Upper lobe of left lung (tissue), 6 donors: ENCODE measurements at regions not wholly inside any gene's neighbourhood (a gene's known extent, or its start where the extent isn't known, plus 50 kb on each side); places are given as distances from the start of the nearest gene placed in this dataset.

ENCODE experiments used
- ATAC-seq, 2 donors: fragments of 200-7000 bp; cut with Tn5 transposase; one replicate each; pipeline ENCODE4 v1.9.1; 2022; ENCODE audit warnings: mild to moderate bottlenecking in 2 of 2, moderate library complexity in 2 of 2; ENCODE audit not compliant: low FRiP score in 2 of 2
- DNase-seq, 2 donors: peaks; one replicate each; pipeline ENCODE4 v3.0.0-alpha.2; 2019 to 2020
- H3K27ac ChIP-seq, 4 donors: fragments of 200-600 bp; sonication (generic); one replicate each; pipeline ENCODE4 v1.5.1; 2016 to 2019
- H3K27me3 ChIP-seq, 4 donors: fragments of 200-600 bp; sonication (generic); one replicate each; pipeline ENCODE4 v1.5.1; 2017 to 2019
- H3K36me3 ChIP-seq, 4 donors: fragments of 200-600 bp; sonication (generic); one replicate each; pipeline ENCODE4 v1.5.1; 2016 to 2019
- H3K4me1 ChIP-seq, 4 donors: fragments of 200-600 bp; sonication (generic); one replicate each; pipeline ENCODE4 v1.5.1; 2018 to 2019
- H3K4me3 ChIP-seq, 4 donors: fragments of 200-600 bp; sonication (generic); one replicate each; pipeline ENCODE4 v1.5.1; 2017 to 2019; ENCODE audit warnings: mild to moderate bottlenecking in 2 of 4, moderate library complexity in 1 of 4
- H3K9me3 ChIP-seq, 4 donors: fragments of 200-600 bp; sonication (generic); one replicate each; pipeline ENCODE4 v1.5.1; 2018 to 2019
- EP300 ChIP-seq, 4 donors: sonication (generic); formaldehyde crosslinking; IDR thresholded peaks; one replicate each; pipeline ENCODE4 v1.5.1; 2017; ENCODE audit warnings: antibody characterized with exemption in 4 of 4, control low read depth in 2 of 4
- POLR2A ChIP-seq, 4 donors: fragments of 450-650 bp; IDR thresholded peaks; one replicate each; pipeline ENCODE4 v1.5.1; 2016 to 2017; ENCODE audit warnings: antibody characterized with exemption in 4 of 4, mild to moderate bottlenecking in 2 of 4
- POLR2AphosphoS5 ChIP-seq, 2 donors: sonication (generic); formaldehyde crosslinking; IDR thresholded peaks; one replicate each; pipeline ENCODE4 v1.5.1; 2017; ENCODE audit warnings: antibody characterized with exemption in 2 of 2
- WGBS, 2 donors: methylation state at CpG; one replicate each; pipeline ENCODE4 v1.1.5; 2017 to 2018; 5-methylcytosine and 5-hydroxymethylcytosine counted together
- TF ChIP-seq, protein P1 (sequence below), 6 experiments: fragments of 450-650 bp in 4 of 6; fragments of 200-600 bp in 2 of 6; sonication (generic) in 2 of 6; IDR thresholded peaks; one replicate each; pipeline ENCODE4 v1.5.1; 2016 to 2019; ENCODE audit warnings: antibody characterized with exemption in 6 of 6
- donor health status: DM: no; HTN: no; CAD: no; lungs with moderate emphysema.
- donor health status: DM: no; HTN: yes; CAD: no; lungs with severe emphysema.

DNA sequence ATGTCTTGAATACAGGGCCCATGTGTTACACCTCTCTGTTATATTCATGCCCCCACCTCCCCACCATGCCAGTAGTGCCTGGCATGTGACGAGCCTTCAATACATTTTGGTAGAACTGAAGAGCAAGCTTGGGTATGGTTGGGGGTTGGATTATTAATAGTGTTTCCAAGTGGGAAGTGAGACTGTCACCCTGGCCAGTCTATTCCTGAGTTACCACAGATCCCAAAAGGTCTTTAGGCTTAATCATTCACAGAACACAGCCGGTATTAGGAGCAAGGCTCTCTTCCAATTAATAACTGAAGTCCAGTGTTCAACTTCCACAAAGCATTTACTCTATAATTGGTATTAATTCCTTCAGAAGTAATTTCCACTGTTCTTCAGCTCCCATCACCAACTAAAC is 231.9 kb upstream of the LRTM1 start:
- H3K9me3 ChIP-seq, result no peaks in the 10 kb centered on the region
- H3K36me3 ChIP-seq, result no peaks in the 10 kb centered on the region
- 85 to 94% methylated on average over 2 of the region's 2 CpGs for WGBS, 2 donors
- ATAC-seq (no peak), DNase-seq (no peak)
- no peak overlapping the region for H3K27ac ChIP-seq
- H3K4me3 ChIP-seq, result no peak overlapping the region
- no peaks in the 10 kb centered on the region for H3K4me1 ChIP-seq
- no peak for TF ChIP-seq EP300 (IDR thresholded peaks at IDR 0.05)
- TF ChIP-seq POLR2AphosphoS5 (IDR thresholded peaks at IDR 0.05), result no peak
- no peak for TF ChIP-seq POLR2A (IDR thresholded peaks at IDR 0.05)
- TF ChIP-seq, protein P1, sequence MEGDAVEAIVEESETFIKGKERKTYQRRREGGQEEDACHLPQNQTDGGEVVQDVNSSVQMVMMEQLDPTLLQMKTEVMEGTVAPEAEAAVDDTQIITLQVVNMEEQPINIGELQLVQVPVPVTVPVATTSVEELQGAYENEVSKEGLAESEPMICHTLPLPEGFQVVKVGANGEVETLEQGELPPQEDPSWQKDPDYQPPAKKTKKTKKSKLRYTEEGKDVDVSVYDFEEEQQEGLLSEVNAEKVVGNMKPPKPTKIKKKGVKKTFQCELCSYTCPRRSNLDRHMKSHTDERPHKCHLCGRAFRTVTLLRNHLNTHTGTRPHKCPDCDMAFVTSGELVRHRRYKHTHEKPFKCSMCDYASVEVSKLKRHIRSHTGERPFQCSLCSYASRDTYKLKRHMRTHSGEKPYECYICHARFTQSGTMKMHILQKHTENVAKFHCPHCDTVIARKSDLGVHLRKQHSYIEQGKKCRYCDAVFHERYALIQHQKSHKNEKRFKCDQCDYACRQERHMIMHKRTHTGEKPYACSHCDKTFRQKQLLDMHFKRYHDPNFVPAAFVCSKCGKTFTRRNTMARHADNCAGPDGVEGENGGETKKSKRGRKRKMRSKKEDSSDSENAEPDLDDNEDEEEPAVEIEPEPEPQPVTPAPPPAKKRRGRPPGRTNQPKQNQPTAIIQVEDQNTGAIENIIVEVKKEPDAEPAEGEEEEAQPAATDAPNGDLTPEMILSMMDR (IDR thresholded peaks at IDR 0.05), result no peak
- H3K27me3 ChIP-seq, result no peaks in the 10 kb centered on the region

DNA sequence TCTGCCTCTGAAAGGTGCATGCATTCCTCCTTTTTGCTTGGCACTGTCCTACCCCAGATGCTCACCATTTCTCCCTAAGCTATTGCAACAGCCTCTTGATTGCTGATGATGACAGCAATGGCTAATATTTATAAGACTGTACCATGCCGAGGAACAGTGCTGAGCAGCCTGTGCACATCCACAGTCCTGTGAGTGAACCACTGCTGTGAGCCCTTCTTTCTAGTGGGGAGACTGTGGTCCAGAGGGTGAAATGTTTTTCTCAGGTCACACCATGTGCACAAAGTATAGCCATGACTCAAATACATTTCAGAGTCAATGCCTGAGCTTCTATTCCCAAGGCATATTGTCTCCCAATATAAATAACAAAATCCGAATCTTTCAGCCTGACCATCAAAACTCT is 231.2 kb upstream of the LRTM1 start:
- Histone ChIP-seq H3K4me1 (no peaks in the 10 kb centered on the region), H3K4me3 (no peak overlapping the region), H3K9me3 (no peaks in the 10 kb centered on the region), H3K27ac (no peak overlapping the region), H3K27me3 (no peaks in the 10 kb centered on the region), H3K36me3 (no peaks in the 10 kb centered on the region)
- ATAC-seq, result no peak
- TF ChIP-seq POLR2AphosphoS5 (IDR thresholded peaks at IDR 0.05) (no peak), POLR2A (IDR thresholded peaks at IDR 0.05) (no peak)
- TF ChIP-seq, protein P1 (IDR thresholded peaks at IDR 0.05), result no peak
- no peak for DNase-seq
- WGBS, 2 donors, result 85 to 91% methylated on average over 2 of the region's 2 CpGs

DNA sequence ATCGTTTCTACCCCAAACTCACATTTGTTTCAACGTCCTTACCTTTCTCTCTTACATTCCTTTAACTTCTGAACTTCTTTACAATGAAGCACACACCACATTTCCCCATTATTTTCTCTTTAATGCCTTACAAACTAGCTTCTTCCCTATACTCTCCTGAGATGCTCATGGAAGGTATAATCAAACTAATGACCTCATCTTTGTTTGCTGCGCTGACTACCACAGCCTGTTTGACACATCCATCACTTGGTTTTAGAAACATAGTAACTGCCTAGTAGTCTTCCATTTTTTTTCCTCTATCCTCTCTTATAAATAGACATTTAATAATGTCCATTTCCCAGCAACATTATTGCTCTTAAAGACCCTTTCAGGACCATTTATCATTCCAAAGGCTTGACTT is 230.5 kb upstream of the LRTM1 start:
- Histone ChIP-seq H3K27ac (no peak overlapping the region), H3K9me3 (no peaks in the 10 kb centered on the region), H3K36me3 (no peaks in the 10 kb centered on the region), H3K27me3 (no peaks in the 10 kb centered on the region), H3K4me1 (no peaks in the 10 kb centered on the region), H3K4me3 (no peak overlapping the region)
- TF ChIP-seq POLR2A (IDR thresholded peaks at IDR 0.05) (no peak), POLR2AphosphoS5 (IDR thresholded peaks at IDR 0.05) (no peak)
- TF ChIP-seq, protein P1 (IDR thresholded peaks at IDR 0.05), result no peak
- no peak for DNase-seq
- WGBS, 2 donors, result 66 to 74% methylated on average over 3 of the region's 3 CpGs
- ATAC-seq, result no peak

DNA sequence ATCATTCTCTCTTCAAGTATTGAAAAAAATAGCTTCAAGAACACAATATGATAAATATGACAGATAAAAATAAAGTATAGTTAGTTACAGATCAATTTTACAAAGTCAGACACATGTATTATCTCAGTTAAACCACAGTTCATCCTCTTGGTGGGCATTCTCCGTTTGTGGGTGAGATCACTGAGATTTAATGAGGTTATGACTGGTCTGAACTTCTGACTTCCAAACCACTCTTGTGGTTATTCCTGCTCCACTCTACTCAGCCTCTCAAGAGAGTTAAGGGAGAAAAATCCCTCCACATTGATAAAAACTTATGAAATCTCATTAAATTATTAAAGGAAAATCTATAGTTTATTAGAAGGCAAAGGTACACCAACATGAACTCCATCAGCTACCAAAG is 229.9 kb upstream of the LRTM1 start:
- Histone ChIP-seq H3K9me3 (no peaks in the 10 kb centered on the region), H3K27me3 (no peaks in the 10 kb centered on the region), H3K36me3 (no peaks in the 10 kb centered on the region), H3K4me3 (no peak overlapping the region), H3K4me1 (no peaks in the 10 kb centered on the region), H3K27ac (no peak overlapping the region)
- no peak for DNase-seq
- WGBS, 2 donors, result 65 to 88% methylated on average over 1 of the region's 1 CpG
- ATAC-seq, result no peak
- no peak for TF ChIP-seq POLR2AphosphoS5 (IDR thresholded peaks at IDR 0.05)
- TF ChIP-seq POLR2A (IDR thresholded peaks at IDR 0.05), result no peak
- TF ChIP-seq, protein P1 (IDR thresholded peaks at IDR 0.05), result no peak
- TF ChIP-seq EP300 (IDR thresholded peaks at IDR 0.05), result no peak

DNA sequence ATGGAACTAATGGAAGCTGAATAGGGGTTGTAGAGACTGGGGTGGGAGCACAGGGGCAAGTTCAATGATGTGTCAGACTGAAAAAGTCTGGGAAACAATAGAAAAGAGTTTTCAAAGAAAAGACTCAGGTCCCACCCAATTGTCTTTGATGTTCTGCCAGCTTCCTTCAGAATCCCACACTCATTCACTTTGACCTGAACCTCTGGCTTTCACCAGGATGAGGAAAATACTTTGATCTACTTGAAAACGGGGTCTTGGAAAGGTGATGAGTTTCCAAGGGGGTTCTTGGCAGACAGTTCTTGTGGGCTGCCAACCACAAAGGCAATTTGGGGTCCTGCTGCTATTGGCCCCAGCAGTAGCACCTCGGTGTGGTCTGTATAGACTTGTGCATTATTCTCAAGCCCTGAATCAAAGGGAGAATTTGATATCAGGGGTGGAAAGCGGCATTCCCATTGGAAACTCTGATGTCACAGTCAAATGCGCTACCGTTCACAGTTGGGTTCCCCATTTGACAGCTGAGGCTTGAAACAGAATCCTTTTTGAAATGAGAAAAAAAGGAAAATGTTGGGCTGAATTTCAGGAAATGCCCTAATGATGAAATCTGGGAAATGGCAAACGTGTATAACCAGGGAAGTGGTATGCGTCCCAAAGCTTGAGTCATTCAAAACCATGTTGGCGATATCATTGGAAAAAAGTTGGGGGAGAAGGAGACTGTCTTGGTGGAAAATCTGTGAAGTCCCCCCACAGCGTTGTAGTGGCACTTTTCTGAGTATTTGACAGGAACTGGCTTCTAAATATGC is 229.2 kb upstream of the LRTM1 start:
- TF ChIP-seq POLR2AphosphoS5 (IDR thresholded peaks at IDR 0.05), result no peak
- TF ChIP-seq, protein P1 (IDR thresholded peaks at IDR 0.05), result no peak
- no peak for TF ChIP-seq EP300 (IDR thresholded peaks at IDR 0.05)
- no peak for TF ChIP-seq POLR2A (IDR thresholded peaks at IDR 0.05)
- no peak for DNase-seq
- Histone ChIP-seq H3K4me1 (no peaks in the 10 kb centered on the region), H3K27ac (no peak overlapping the region), H3K4me3 (no peak overlapping the region), H3K27me3 (no peaks in the 10 kb centered on the region), H3K36me3 (no peaks in the 10 kb centered on the region), H3K9me3 (no peaks in the 10 kb centered on the region)
- 83 to 84% methylated on average over 9 of the region's 9 CpGs for whole genome bisulfite sequencing, 2 donors
- no peak for ATAC-seq
